Left forelimb (tissue), 1 donor: ENCODE measurements at regions not wholly inside any gene's neighbourhood (a gene's known extent, or its start where the extent isn't known, plus 50 kb on each side); places are given as distances from the start of the nearest gene placed in this dataset.
"Not testable (repeated sequence)": the region's sequence is repeated elsewhere in the genome, so short reads cannot be mapped to it uniquely, and the experiment has no call there.

Source experiments
- DNase-seq: peaks from one replicate; pipeline ENCODE4 v3.0.0-alpha.2; 2018; ENCODE audit warnings: low spot score

DNA sequence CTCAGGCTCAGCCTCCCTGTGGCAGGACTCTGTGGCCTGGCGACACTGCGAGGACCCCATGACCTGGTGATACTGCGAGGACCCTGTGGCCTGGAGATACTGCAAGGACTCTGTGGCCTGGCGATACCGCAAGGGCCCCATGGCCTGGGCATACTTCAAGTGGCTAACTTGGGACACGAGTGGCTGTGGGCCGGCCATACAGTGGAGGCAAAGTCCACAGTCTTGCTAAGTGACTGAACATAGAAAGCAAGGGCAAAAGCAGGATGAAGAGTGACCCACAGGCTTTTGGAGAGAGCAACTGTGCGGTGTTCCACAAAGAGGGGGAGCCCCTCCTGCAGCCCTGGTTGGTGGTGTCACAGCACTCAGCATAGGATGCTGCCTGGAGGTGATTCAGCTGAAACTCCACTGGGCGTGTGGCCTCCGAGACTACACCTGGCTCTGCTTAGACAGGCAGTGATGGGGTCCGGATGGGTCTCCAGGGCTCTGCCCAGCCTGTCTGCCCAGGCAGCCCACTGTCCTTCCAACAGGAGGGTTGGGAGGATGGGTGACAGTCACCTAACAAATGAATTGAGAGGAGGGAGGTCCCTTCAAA is 691.0 kb upstream of the HS6ST1 start:
- DNase-seq = no peak

GRCh38 chr2:129010262-129010661 is 691.6 kb upstream of the HS6ST1 start:
- no peak for DNase-seq

GRCh38 chr2:129011466-129012061 is 692.9 kb upstream of the HS6ST1 start:
- no peak for DNase-seq

DNA sequence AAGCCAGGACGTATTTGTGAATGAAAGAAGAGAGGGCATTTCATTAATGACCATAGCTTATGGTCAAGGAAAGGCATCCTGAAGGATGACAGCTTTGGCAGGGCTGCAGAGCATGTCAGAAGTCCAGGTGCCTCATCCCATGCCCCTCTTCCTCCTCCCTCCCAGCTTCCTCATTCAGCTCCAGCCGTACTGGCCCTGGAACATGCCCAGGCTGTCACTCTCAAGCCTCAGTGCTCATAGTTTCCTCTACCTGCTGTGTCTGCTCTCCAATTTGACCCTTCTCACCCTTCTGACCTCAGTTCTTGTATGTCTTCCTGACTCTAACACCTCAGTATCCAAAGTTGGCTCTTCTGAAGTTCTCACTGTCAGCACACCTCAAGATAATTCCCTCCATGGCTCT is 695.8 kb upstream of the HS6ST1 start:
- DNase-seq = no peak

DNA sequence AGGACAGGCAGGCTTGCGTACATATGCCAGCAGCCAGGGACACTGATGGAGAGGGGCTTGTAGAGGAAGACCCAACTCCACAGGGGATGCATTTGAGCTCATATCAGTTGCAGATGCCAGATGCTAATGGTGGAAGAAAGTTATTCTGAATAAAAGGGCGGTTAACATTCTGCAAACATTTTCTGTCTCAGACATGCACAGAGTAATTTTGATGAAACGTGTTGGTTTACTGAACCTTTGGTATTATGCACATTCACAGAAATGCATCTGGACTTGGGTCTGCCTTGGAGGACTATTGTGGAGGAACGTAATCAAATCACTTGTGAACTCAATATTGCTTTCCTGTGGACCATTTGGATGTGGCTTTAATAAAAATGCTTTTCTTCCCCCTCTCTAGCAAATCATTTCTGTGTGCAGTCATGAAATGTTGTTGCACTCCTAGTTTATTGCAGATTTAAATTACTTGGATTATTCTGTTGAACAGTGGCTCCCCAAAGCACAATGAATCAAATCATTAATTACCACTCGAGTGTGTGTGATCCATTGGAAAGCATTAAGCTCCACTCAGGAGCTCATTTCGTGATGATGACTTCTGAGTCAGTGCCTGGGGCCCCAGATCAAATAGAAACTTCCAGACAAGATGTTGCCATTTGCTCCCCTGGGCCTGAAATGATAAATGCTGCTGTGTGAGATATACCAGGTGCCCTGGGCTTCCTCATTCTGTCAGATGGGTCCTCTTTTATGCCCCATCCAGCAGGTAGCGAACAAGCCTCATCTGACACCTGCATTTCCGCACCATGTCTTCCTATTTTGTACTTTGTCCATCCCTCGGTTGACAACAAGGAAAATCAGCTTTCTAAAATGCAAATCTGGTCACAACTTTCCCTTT is 697.0 kb upstream of the HS6ST1 start:
- no peak for DNase-seq

GRCh38 chr2:129016972-129017371 is 698.3 kb upstream of the HS6ST1 start:
- no peak for DNase-seq

- DNase-seq = no peak
Observed at GRCh38 chr2:129024796-129025195, 706.1 kb upstream of the HS6ST1 start.

DNA sequence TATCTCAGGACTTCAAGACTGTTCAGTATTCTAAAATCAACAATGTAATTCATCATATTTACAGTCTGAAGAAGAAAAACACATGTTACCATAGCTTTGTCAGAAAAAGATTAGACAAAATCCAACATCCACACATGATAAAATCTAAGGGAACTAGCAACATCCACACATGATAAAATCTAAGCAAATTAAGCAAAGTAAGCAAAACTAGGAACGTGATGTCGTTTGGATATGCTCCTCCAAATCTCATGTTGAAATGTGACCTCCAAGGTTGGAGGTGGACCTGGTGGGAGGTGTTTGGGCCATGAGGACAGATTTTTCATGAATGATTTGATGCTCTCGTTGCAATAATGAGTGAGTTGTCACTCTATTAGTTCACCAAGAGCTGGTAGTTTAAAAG is 717.3 kb upstream of the HS6ST1 start:
- DNase-seq = no peak

DNA sequence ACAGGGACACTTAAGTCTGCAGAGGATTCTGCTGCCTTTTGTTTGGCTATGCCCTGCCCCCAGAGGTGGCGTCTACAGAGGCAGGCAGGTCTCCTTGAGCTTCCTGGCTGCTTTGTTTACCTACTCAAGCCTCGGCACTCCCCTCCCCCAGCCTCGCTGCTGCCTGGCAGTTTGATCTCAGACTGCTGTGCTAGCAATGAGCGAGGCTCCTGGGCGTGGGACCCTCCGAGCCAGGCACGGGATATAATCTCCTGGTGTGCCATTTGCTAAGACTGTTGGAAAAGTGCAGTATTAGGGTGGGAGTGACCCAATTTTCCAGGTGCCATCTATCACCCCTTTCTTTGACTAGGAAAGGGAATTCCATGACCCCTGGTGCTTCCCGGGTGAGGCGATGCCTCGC is 725.0 kb upstream of the HS6ST1 start:
- not testable (repeated sequence) for DNase-seq

DNA sequence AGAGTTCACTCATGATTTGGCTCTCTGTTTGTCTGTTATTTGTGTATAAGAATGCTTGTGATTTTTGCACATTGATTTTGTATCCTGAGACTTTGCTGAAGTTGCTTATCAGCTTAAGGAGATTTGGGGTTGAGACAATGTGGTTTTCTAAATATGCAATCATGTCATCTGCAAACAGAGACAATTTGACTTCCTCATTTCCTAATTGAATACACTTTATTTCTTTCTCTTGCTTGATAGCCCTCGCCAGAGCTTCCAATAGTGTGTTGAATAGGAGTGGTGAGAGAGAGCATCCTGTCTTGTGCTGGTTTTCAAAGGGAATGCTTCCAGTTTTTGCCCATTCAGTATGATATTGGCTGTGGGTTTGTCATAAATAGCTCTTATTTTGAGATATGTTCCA is 727.8 kb upstream of the HS6ST1 start:
- DNase-seq = not testable (repeated sequence)

GRCh38 chr2:129050101-129050500 is 731.4 kb upstream of the HS6ST1 start:
- no peak for DNase-seq

DNA sequence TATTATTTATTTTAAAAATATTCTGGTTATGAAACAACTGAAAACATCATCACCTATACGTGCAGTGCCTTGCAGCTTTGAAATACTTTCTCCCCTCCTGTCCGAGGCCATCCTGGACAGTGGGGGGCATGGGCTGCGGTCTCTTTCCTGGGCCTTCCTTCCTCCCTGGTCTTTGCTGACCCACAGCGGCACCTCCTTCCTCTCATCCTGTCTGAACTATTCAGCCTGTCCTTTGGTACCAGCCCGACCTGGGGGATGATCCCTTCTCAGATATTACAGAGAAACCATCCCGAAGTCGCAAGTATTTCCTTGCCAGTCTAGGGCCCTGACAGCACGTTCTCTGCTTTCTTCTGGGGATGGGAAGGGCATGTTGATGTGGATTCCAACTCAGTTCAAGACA is 736.6 kb upstream of the HS6ST1 start:
- DNase-seq = no peak

GRCh38 chr2:129055824-129056223 is 737.2 kb upstream of the HS6ST1 start:
- DNase-seq = no peak

DNA sequence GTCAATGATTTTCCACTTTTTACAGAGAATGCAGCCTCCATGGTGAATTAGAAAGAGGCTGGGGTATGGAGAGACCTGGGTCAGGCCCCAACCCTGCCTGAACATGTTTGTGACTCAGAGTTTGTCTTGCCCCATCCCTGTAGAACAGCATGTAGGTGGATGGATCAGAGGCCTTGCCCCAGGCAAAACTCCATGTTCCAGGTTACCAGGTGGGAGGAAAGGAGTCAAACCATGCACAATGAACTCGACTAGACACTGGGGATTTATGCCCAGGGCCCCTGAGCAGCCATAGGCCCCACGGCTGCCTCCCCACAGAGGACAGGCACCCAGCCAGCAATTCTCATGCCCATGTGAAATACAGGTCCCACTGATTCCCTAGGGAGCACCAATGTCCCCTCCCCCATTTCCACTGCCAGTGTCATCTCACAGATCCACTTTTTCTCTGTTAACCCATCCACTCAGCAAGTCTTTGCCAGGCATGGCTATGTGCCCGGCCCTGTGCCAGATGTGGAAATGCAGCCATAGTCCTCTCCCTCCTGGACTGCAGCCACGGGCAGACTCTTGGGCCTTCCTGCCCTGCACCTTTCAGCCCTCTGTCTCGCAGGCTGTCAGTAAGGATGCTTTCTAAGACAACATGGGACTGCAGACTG is 737.8 kb upstream of the HS6ST1 start:
- DNase-seq = no peak

GRCh38 chr2:129056959-129057317 is 738.3 kb upstream of the HS6ST1 start:
- DNase-seq = no peak

DNA sequence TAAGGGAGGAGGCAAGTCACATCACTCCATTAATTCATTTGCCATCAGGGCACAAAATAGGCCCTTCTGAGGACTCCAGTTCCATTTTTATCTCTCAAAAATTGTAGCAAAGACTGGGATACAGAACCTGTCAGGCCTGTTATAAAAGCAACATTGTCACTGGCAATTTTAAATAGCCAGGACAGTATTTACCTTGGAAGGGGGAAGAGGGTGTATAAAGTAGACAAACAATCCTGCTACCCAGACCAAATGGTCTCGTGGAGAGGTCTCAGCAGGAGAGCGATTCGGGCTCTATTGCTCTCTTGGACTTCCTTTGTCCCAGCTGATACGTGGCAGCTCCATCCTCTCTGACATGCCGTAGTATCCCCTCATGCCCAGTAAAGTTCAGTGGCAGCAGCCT is 740.3 kb upstream of the HS6ST1 start:
- no peak for DNase-seq

DNA sequence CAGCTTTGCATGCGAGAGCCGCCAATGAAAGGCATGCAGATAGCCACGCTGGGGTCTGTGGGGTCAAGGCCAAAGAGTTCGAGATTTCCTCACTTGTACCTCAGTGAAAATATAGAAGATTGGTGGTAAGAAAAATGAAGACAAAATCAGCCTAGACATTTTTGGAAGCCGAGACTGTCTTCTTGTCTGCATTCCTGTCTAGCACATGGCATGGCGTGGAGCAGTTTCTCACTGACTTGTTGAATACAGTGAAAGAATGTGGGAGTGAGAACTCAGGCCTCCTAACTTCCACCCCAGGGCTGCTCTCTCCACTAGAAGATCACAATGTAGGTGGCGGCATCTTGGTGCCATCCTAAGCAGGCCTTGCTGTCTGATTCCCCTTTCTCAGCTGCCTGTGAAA is 740.8 kb upstream of the HS6ST1 start:
- no peak for DNase-seq

DNA sequence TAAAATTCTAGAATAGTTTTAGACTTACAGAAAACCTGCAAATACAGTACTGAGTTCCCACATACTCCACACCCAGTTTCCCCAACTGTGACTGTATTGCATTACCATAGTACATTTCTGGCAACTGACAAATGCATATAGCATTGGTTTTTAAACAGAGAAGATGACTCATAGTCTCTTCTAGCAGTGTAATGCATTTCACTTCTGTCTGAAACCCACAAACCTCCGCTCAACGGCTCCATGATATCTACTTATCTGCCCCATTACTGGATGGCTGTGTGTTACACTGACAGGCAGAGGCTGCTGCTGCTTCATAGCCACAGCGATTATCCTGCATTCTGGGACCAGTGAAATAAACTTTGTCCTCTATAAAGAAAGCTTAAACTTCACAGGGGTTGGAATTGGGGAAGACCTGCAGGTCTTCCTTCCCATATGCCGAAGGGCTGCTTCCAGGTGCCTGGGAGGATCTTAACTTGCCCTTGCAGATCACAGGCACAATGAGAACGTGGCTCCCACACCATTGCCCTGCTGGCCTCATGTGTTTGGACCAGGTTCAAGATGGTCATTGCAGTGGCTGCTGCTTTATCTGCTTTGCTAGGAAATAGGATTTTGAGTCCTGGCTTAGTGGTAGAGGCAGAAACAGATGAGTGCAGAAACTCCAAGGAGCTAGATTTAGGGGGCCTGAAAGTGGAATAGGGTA is 742.6 kb upstream of the HS6ST1 start:
- DNase-seq = no peak

GRCh38 chr2:129061769-129062121 is 743.1 kb upstream of the HS6ST1 start:
- DNase-seq = no peak

GRCh38 chr2:129062146-129062912 is 743.7 kb upstream of the HS6ST1 start:
- DNase-seq = no peak

- DNase-seq = no peak
Observed at GRCh38 chr2:129067070-129067469, 748.4 kb upstream of the HS6ST1 start.

DNA sequence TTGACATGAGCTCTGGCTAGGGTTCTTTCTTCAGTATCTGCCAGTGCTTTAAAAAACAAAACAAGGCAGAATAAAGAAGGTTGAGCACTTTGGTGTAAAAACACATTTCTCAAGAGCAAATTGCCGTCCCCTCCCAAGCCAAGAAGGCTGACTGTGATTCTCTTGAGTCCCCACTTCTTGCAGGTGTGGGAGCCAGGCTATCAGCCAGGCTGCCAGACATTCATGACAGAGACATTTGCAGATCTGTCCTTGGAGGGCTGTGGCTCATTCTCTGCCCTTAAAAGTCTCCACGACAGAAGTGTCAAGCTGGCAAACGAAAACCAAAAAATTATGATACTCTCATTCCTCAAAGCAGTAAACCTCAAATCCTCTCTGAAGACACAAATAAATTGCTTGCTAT is 749.3 kb upstream of the HS6ST1 start:
- DNase-seq = no peak
